Tibial nerve (tissue), 4 donors: ENCODE measurements at regions not wholly inside any gene's neighbourhood (a gene's known extent, or its start where the extent isn't known, plus 50 kb on each side); places are given as distances from the start of the nearest gene placed in this dataset.

Experiments
- DNase-seq, 2 donors: peaks; one replicate each; pipeline ENCODE4 v3.0.0-alpha.2; 2019; ENCODE audit warnings: low spot score in 2 of 2
- H3K27ac ChIP-seq, 4 donors: fragments of 200-600 bp; sonication (generic) in 3 of 4; one replicate each; pipeline ENCODE4 v1.5.1; 2017 to 2019; ENCODE audit warnings: mild to moderate bottlenecking in 1 of 4
- H3K27me3 ChIP-seq, 2 donors: fragments of 200-600 bp; sonication (generic) in 1 of 2; one replicate each; pipeline versions ENCODE4 v1.5.1 to v1.6.0; 2017 to 2019
- H3K36me3 ChIP-seq, 3 donors: fragments of 200-600 bp; sonication (generic); one replicate each; pipeline ENCODE4 v1.5.1; 2018 to 2019
- H3K4me1 ChIP-seq, 4 donors: fragments of 200-600 bp; sonication (generic) in 3 of 4; one replicate each; pipeline ENCODE4 v1.5.1; 2017 to 2019
- H3K4me3 ChIP-seq, 4 donors: fragments of 200-600 bp; sonication (generic) in 3 of 4; one replicate each; pipeline ENCODE4 v1.5.1; 2017 to 2019; ENCODE audit warnings: mild to moderate bottlenecking in 1 of 4, moderate library complexity in 1 of 4
- H3K9me3 ChIP-seq, 4 donors: fragments of 200-600 bp; sonication (generic) in 3 of 4; one replicate each; pipeline ENCODE4 v1.5.1; 2017 to 2019
- CTCF ChIP-seq, 5 experiments: fragments of 200-600 bp in 3 of 5; fragments of 450-650 bp in 2 of 5; sonication (generic) in 3 of 5; IDR thresholded peaks; one replicate each; pipeline ENCODE4 v1.5.1; 2016 to 2019; ENCODE audit warnings: antibody characterized with exemption in 5 of 5, mild to moderate bottlenecking in 3 of 5, moderate library complexity in 2 of 5
- EP300 ChIP-seq, 2 donors: sonication (generic); formaldehyde crosslinking; IDR thresholded peaks; one replicate each; pipeline ENCODE4 v1.6.1; 2017; ENCODE audit warnings: antibody characterized with exemption in 2 of 2, mild to moderate bottlenecking in 1 of 2
- POLR2A ChIP-seq, 2 donors: fragments of 450-650 bp; IDR thresholded peaks; one replicate each; pipeline ENCODE4 v1.6.1; 2017; ENCODE audit warnings: antibody characterized with exemption in 2 of 2, mild to moderate bottlenecking in 2 of 2, moderate library complexity in 2 of 2
- WGBS, 2 donors: methylation state at CpG; one replicate each; pipeline ENCODE4 v1.1.5; 2018; 5-methylcytosine and 5-hydroxymethylcytosine counted together

- Histone ChIP-seq H3K4me3 (no peak overlapping the region), H3K27me3 (no peaks in the 10 kb centered on the region)
- 75 to 85% methylated on average over 3 of the region's 3 CpGs for WGBS, 2 donors
Measured at GRCh38 chr4:89665662-89666061, 171.3 kb downstream of the SNCA start.

DNA sequence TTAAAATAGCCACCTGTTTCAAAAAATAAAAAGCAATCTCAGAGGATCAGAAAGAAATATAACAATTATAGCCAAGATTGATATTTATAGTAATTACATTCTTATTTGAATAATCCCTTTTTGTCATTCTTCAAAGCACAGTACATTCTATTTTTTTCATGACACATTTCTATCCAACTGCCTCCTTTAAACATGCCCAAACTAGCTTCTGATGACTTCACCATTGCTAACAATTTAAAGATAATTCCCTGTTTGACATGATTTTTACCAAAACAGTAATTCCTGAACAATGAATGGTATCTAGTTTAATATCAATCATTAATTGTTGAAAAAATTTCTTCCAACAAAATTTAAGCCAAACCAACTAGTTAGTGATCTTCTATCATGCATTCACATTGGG lies 172.4 kb downstream of the SNCA start:
- Histone ChIP-seq H3K4me3 (no peak overlapping the region), H3K27ac (no peak overlapping the region), H3K4me1 (peaks cover 0 to 8% (median 0%) of the 10 kb centered on the region in 4 donors), H3K9me3 (no peaks in the 10 kb centered on the region), H3K36me3 (no peaks in the 10 kb centered on the region), H3K27me3 (no peaks in the 10 kb centered on the region)
- TF ChIP-seq EP300 (IDR thresholded peaks at IDR 0.05), result no peak
- TF ChIP-seq CTCF (IDR thresholded peaks at IDR 0.05), result no peak
- no peak for TF ChIP-seq POLR2A (IDR thresholded peaks at IDR 0.05)
- DNase-seq, result no peak

More at GRCh38 chr4:89665662-89666061, 171.3 kb downstream of the SNCA start:
- Histone ChIP-seq H3K36me3 (no peaks in the 10 kb centered on the region), H3K4me1 (peaks cover 0 to 5% (median 0%) of the 10 kb centered on the region in 4 donors), H3K9me3 (no peaks in the 10 kb centered on the region), H3K27ac (no peak overlapping the region)
- no peak for DNase-seq
- TF ChIP-seq EP300 (IDR thresholded peaks at IDR 0.05), result no peak
- no peak for TF ChIP-seq CTCF (IDR thresholded peaks at IDR 0.05)
- TF ChIP-seq POLR2A (IDR thresholded peaks at IDR 0.05), result no peak

DNA sequence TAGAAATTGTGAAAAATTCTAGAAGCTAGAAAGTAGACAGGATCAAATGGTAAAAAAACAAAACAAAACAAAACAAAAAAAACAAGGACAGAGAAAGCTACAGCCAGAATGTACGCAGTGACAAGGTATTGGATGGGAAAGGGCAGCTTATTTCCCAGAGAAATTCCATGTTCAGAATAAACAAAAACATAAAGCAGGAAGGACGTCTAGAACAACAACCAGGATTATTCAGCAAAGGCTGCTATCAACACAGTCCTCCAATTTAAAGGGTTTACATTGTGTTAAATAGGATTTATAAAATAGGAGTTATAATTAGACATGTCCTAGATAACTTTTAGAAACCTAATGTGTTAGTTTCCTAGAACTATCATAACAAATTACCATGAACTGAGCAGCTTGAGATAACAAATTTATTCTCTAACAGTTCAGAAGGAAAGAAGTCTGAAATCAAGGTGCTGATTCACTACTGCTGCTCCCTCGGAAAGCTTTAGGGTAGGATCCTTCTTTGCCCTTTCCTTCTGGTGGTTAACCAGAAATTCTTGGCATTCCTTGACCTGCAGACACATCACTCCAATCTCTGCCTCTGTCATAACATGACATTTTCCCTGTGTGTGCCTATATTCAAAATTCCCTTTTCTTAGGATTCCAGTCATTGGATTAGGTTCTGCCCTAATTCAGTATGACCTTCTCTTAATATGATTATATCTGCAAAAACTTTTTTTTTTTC lies 175.6 kb downstream of the SNCA start:
- 49 to 60% methylated on average over 3 of the region's 3 CpGs for WGBS, 2 donors
- H3K27ac ChIP-seq, result no peak overlapping the region

DNA sequence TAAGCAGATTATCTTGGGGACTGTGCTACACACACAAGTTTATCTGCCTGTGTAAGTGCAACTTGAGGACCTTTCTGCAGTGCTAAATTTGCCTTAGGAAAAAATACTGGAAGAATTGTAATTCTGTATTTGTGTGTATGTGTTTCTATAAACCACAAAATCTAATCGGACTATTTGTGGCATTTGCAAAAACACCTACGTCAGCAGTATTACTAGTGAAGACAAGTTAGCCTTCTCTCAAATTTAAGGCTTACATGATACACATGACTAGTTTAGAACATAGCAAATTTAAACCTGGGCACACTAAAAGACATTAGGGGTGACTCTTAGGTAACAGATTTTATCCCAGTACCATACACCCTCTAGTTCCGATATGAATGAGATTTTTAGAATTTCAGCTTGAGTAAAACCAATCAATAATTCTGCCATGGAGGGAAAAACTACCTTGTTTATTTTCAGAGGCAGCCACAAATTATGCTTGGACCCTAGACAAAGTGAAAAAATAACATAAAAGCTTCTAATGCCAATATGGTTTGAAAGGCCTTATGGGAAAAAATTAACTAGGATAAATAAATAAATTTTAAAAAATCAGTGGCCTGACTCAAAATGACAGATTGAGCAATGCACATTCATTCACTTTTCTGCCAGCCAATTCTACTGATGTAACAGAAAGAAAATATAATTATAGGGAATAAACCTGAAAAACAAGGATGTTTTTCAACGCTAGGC lies 176.4 kb downstream of the SNCA start:
- TF ChIP-seq CTCF (IDR thresholded peaks at IDR 0.05), result no peak
- no peak for TF ChIP-seq POLR2A (IDR thresholded peaks at IDR 0.05)
- TF ChIP-seq EP300 (IDR thresholded peaks at IDR 0.05), result no peak
- H3K27me3 ChIP-seq, result no peaks in the 10 kb centered on the region
- WGBS, 2 donors, result 80 to 85% methylated on average over 4 of the region's 4 CpGs
- no peak overlapping the region for H3K27ac ChIP-seq
- H3K4me1 ChIP-seq, result peaks cover 0 to 8% (median 0%) of the 10 kb centered on the region in 4 donors
- no peak for DNase-seq
- no peak overlapping the region for H3K4me3 ChIP-seq
- H3K36me3 ChIP-seq, result no peaks in the 10 kb centered on the region
- H3K9me3 ChIP-seq, result no peaks in the 10 kb centered on the region

More for the DNA sequence above, 175.6 kb downstream of the SNCA start:
- Histone ChIP-seq H3K4me1 (peaks cover 0 to 8% (median 0%) of the 10 kb centered on the region in 4 donors), H3K36me3 (no peaks in the 10 kb centered on the region), H3K9me3 (no peaks in the 10 kb centered on the region), H3K4me3 (no peak overlapping the region), H3K27me3 (no peaks in the 10 kb centered on the region)
- TF ChIP-seq POLR2A (IDR thresholded peaks at IDR 0.05), result no peak
- TF ChIP-seq CTCF (IDR thresholded peaks at IDR 0.05), result no peak
- DNase-seq, result no peak

DNA sequence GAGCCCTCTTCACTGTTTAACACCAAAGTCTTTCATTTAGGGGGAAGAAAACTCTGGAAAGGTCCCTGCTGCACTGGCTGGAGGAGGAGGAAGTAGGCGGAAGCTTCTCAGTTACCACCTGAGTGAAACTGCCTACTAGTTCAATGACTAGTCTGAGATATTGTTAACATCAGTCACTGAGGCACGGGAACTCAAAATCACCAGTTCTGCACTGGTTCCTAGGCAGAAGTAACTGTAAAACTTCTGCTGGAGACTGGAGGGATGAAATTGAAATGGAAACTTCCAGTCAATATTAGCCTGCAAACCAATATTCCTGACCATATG lies 178.3 kb downstream of the SNCA start:
- H3K9me3 ChIP-seq, result no peaks in the 10 kb centered on the region
- TF ChIP-seq CTCF (IDR thresholded peaks at IDR 0.05) (no peak), POLR2A (IDR thresholded peaks at IDR 0.05) (no peak), EP300 (IDR thresholded peaks at IDR 0.05) (no peak)
- H3K4me1 ChIP-seq, result peaks cover 0 to 8% (median 0%) of the 10 kb centered on the region in 4 donors
- H3K27ac ChIP-seq, result no peak overlapping the region
- H3K27me3 ChIP-seq, result no peaks in the 10 kb centered on the region
- 88 to 96% methylated on average over 2 of the region's 2 CpGs for WGBS, 2 donors
- H3K4me3 ChIP-seq, result no peak overlapping the region
- no peaks in the 10 kb centered on the region for H3K36me3 ChIP-seq
- DNase-seq, result no peak
